Keratinocyte (primary cell): ENCODE measurements at regions not wholly inside any gene's neighbourhood (a gene's known extent, or its start where the extent isn't known, plus 50 kb on each side); places are given as distances from the start of the nearest gene placed in this dataset.

Source experiments
- EZH2 ChIP-seq: IDR thresholded peaks from one replicate; pipeline ENCODE4 v1.6.1; 2012; ENCODE audit warnings: inconsistent platforms, mild to moderate bottlenecking, low read length, moderate library complexity
- TF ChIP-seq, protein P1 (sequence below), 3 experiments: IDR thresholded peaks in 1 of 3; conservative IDR thresholded peaks in 1 of 3; optimal IDR thresholded peaks in 1 of 3; 2 replicates in 2 of 3; 3 replicates in 1 of 3; pipeline versions ENCODE3 to v1.5.1; 2011; ENCODE audit warnings: low read length in 3 of 3, mild to moderate bottlenecking in 3 of 3, moderate library complexity in 2 of 3, control low read depth in 1 of 3, inconsistent platforms in 1 of 3; ENCODE audit not compliant: insufficient read depth in 2 of 3; ENCODE audit errors: extremely low read depth in 1 of 3

DNA sequence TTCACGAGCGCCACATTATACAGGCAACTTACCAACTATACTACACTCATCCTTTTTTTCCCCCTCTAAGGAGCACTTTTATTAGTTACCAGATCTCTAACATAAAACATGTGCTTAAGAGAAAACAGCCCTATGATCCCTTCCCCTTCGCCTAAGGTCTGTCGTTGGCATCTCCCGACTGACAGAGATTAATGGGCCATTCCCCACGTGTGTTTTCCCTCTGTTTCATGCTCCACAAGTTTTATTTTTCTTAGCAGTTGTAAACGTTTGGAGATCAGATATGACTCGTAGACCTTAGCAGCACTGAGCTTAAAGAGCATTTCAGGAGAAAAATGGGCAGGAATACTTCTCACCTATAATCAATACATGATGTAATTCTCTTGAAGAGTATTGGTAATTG lies 51.4 kb upstream of the FZD10 start:
- TF ChIP-seq, protein P1, sequence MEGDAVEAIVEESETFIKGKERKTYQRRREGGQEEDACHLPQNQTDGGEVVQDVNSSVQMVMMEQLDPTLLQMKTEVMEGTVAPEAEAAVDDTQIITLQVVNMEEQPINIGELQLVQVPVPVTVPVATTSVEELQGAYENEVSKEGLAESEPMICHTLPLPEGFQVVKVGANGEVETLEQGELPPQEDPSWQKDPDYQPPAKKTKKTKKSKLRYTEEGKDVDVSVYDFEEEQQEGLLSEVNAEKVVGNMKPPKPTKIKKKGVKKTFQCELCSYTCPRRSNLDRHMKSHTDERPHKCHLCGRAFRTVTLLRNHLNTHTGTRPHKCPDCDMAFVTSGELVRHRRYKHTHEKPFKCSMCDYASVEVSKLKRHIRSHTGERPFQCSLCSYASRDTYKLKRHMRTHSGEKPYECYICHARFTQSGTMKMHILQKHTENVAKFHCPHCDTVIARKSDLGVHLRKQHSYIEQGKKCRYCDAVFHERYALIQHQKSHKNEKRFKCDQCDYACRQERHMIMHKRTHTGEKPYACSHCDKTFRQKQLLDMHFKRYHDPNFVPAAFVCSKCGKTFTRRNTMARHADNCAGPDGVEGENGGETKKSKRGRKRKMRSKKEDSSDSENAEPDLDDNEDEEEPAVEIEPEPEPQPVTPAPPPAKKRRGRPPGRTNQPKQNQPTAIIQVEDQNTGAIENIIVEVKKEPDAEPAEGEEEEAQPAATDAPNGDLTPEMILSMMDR (optimal IDR thresholded peaks at IDR 0.05 in 1 of 3, IDR thresholded peaks at IDR 0.05 in 1 of 3, conservative IDR thresholded peaks at IDR 0.05 in 1 of 3; ENCODE audit: extremely low read depth in 1 of 3, insufficient read depth in 2 of 3, low read length in 3 of 3) = no peak
- TF ChIP-seq EZH2 = no peak
